Esophagus squamous epithelium (tissue), 4 donors: ENCODE measurements at regions not wholly inside any gene's neighbourhood (a gene's known extent, or its start where the extent isn't known, plus 50 kb on each side); places are given as distances from the start of the nearest gene placed in this dataset.

Experiments used
- POLR2A ChIP-seq, 4 donors: fragments of 450-650 bp; IDR thresholded peaks; one replicate each; pipeline ENCODE4 v1.6.1; 2017; ENCODE audit warnings: antibody characterized with exemption in 4 of 4, mild to moderate bottlenecking in 4 of 4, moderate library complexity in 3 of 4
- TF ChIP-seq, protein P1 (sequence below), 6 experiments: fragments of 450-650 bp in 4 of 6; fragments of 200-600 bp in 2 of 6; sonication (generic) in 2 of 6; IDR thresholded peaks; one replicate each; pipeline ENCODE4 v1.5.1; 2016 to 2019; ENCODE audit warnings: antibody characterized with exemption in 6 of 6, mild to moderate bottlenecking in 4 of 6, moderate library complexity in 4 of 6

DNA sequence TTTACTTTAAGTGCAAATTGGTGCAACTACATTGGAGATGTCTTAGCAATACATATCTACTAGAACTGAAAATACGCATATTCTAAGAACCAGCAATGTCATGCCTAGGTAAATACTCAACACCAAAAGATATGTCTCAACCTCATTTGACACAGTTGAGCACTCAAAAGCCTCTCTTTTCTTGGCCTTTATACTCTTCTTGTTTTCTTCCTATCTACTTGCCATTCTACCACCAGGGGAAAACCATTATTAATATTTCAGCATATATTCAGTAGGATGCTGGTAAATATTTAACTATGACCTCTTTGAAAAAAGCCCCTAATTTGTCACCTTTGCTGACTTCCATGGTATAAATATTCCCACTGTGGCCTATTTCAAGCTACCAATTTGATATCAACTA, 443.8 kb downstream of the LRRC70 start:
- TF ChIP-seq, protein P1, sequence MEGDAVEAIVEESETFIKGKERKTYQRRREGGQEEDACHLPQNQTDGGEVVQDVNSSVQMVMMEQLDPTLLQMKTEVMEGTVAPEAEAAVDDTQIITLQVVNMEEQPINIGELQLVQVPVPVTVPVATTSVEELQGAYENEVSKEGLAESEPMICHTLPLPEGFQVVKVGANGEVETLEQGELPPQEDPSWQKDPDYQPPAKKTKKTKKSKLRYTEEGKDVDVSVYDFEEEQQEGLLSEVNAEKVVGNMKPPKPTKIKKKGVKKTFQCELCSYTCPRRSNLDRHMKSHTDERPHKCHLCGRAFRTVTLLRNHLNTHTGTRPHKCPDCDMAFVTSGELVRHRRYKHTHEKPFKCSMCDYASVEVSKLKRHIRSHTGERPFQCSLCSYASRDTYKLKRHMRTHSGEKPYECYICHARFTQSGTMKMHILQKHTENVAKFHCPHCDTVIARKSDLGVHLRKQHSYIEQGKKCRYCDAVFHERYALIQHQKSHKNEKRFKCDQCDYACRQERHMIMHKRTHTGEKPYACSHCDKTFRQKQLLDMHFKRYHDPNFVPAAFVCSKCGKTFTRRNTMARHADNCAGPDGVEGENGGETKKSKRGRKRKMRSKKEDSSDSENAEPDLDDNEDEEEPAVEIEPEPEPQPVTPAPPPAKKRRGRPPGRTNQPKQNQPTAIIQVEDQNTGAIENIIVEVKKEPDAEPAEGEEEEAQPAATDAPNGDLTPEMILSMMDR (IDR thresholded peaks at IDR 0.05): no peak
- TF ChIP-seq POLR2A (IDR thresholded peaks at IDR 0.05): no peak
